BE2C (cell line): ENCODE measurements at regions not wholly inside any gene's neighbourhood (a gene's known extent, or its start where the extent isn't known, plus 50 kb on each side); places are given as distances from the start of the nearest gene placed in this dataset.

Experiments
- DNase-seq: peaks from one replicate; pipeline ENCODE4 v3.0.0-alpha.2; 2020
- H3K27me3 ChIP-seq: fragments of 250-450 bp; sonication (Bioruptor Pico); 2 replicates; pipeline ENCODE4 v1.5.1; 2020; ENCODE audit warnings: mild to moderate bottlenecking
- H3K36me3 ChIP-seq: fragments of 250-450 bp; sonication (Bioruptor Pico); 2 replicates; pipeline ENCODE4 v1.5.1; 2020; ENCODE audit warnings: mild to moderate bottlenecking
- H3K4me1 ChIP-seq: fragments of 250-450 bp; sonication (Bioruptor Pico); 2 replicates; pipeline ENCODE4 v1.5.1; 2020
- H3K4me3 ChIP-seq: 2 replicates; pipeline ENCODE4 v1.5.1; 2011; ENCODE audit warnings: low read depth, low read length
- H3K9me3 ChIP-seq: fragments of 250-450 bp; sonication (Bioruptor Pico); 2 replicates; pipeline ENCODE4 v1.5.1; 2020
- CTCF ChIP-seq: IDR thresholded peaks from 2 replicates; pipeline ENCODE4 v1.5.1; 2012; ENCODE audit warnings: mild to moderate bottlenecking, low read depth, low read length

GRCh38 chr15:47362118-47362905 is 355.0 kb upstream of the SEMA6D start:
- H3K9me3 ChIP-seq, result no peaks in the 10 kb centered on the region
- no peaks in the 10 kb centered on the region for H3K27me3 ChIP-seq
- H3K4me1 ChIP-seq, result no peaks in the 10 kb centered on the region; the same call in 1 of the 2 replicates
- H3K4me3 ChIP-seq, result no peak overlapping the region
- TF ChIP-seq CTCF, result no peak
- no peak for DNase-seq
- H3K36me3 ChIP-seq, result no peaks in the 10 kb centered on the region

DNA sequence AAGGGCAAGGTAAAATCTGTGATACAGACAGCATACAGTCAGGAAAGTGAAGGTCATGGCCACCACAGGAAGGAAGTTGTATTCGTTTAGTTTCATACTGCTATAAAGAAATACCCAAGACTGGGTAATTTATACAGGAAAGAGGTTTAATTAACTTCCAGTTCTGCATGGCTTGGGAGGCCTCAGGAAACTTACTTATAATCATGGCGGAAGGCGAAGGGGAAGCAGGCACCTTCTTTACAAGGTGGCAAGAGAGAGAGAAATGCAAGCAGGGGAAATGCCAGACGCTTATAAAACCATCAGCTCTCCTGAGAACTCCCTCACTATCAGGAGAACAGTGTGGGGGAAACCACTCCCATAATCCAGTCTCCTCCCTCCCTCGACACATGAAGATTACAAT is 353.7 kb upstream of the SEMA6D start:
- Histone ChIP-seq H3K4me1 (no peaks in the 10 kb centered on the region; the same call in 1 of the 2 replicates), H3K36me3 (no peaks in the 10 kb centered on the region), H3K27me3 (no peaks in the 10 kb centered on the region), H3K9me3 (no peaks in the 10 kb centered on the region), H3K4me3 (no peak overlapping the region)
- TF ChIP-seq CTCF, result no peak
- DNase-seq, result no peak

- H3K4me3 ChIP-seq, result no peak overlapping the region
- no peak for TF ChIP-seq CTCF
- no peaks in the 10 kb centered on the region for H3K36me3 ChIP-seq
- H3K4me1 ChIP-seq, result no peaks in the 10 kb centered on the region; the same call in 1 of the 2 replicates
- H3K27me3 ChIP-seq, result no peaks in the 10 kb centered on the region
- H3K9me3 ChIP-seq, result no peaks in the 10 kb centered on the region
- DNase-seq, result no peak
These were observed 352.8 kb upstream of the SEMA6D start for GRCh38 chr15:47364230-47365141.

- no peaks in the 10 kb centered on the region for H3K27me3 ChIP-seq
- TF ChIP-seq CTCF, result no peak
- no peaks in the 10 kb centered on the region; the same call in 1 of the 2 replicates for H3K4me1 ChIP-seq
- no peak overlapping the region for H3K4me3 ChIP-seq
- H3K36me3 ChIP-seq, result no peaks in the 10 kb centered on the region
- no peak for DNase-seq
- no peaks in the 10 kb centered on the region for H3K9me3 ChIP-seq
These were observed 350.4 kb upstream of the SEMA6D start for GRCh38 chr15:47366884-47367283.

- H3K4me1 ChIP-seq, result no peaks in the 10 kb centered on the region; the same call in 1 of the 2 replicates
- no peak for TF ChIP-seq CTCF
These were observed 349.4 kb upstream of the SEMA6D start for GRCh38 chr15:47367726-47368390.

More at GRCh38 chr15:47367726-47368390, 349.4 kb upstream of the SEMA6D start:
- H3K36me3 ChIP-seq, result no peaks in the 10 kb centered on the region
- no peaks in the 10 kb centered on the region for H3K9me3 ChIP-seq
- no peaks in the 10 kb centered on the region for H3K27me3 ChIP-seq
- no peak overlapping the region for H3K4me3 ChIP-seq
- DNase-seq, result no peak
